K562 (cell line): ENCODE measurements at regions not wholly inside any gene's neighbourhood (a gene's known extent, or its start where the extent isn't known, plus 50 kb on each side); places are given as distances from the start of the nearest gene placed in this dataset.

Experiments
- ATAC-seq: fragments of 200-7000 bp; cut with Tn5 transposase; 3 replicates; pipeline ENCODE4 v1.9.1; 2020; ENCODE audit warnings: moderate library complexity
- BruUV-seq: library from RNA; stranded (reverse); fragments of 400-500 nt; replicated peaks from 2 replicates; lab custom pipeline; 2021; lab: Mats Ljungman, UMichigan
- CTCF ChIA-PET: fragments of 300-600 bp; formaldehyde crosslinking; extraction: SDS; loops from one replicate; lab custom pipeline; 2021; ENCODE audit warnings: low intra/inter-chr PET ratio; lab: Yijun Ruan, JAX
- POLR2A ChIA-PET: fragments of 300-600, 350-650 bp; sonication (Branson Sonifier 250); formaldehyde crosslinking; extraction: SDS; loops from one replicate; lab custom pipeline; 2021; ENCODE audit warnings: antibody characterized with exemption, inconsistent platforms; lab: Yijun Ruan, JAX
- DNase-seq, 4 experiments: peaks; one replicate each; pipeline versions ENCODE4 v3.0.0 to v3.0.0-alpha.2; 2011 to 2018; ENCODE audit warnings: low spot score in 3 of 4, mixed read lengths in 3 of 4; ENCODE audit errors: extremely low read depth in 1 of 4
- FAIRE-seq: peaks from 2 replicates; lab custom pipeline; 2011; peaks lifted over from hg19 to GRCh38; lab: Jason Lieb, UNC
- H2AFZ ChIP-seq: 2 replicates; pipeline ENCODE4 v1.6.0; 2011; ENCODE audit warnings: low read depth, low read length, control low read depth, inconsistent platforms
- H3K27ac ChIP-seq: fragments of 200-600 bp; 3 replicates; pipeline ENCODE4 v1.8.0; 2011; ENCODE audit warnings: low read depth, mild to moderate bottlenecking, control low read depth, inconsistent platforms, low read length, moderate library complexity, mixed read lengths; ENCODE audit errors: extremely low read depth
- H3K27me3 ChIP-seq, 2 experiments: fragments of 300-600 bp in 1 of 2; 2 replicates in 1 of 2; 3 replicates in 1 of 2; pipeline versions ENCODE4 v1.6.0 to v1.8.0; 2011; ENCODE audit warnings: inconsistent platforms in 2 of 2, low read length in 2 of 2, mild to moderate bottlenecking in 1 of 2, mixed read lengths in 1 of 2, moderate library complexity in 1 of 2; ENCODE audit not compliant: control insufficient read depth in 2 of 2, insufficient read depth in 2 of 2
- H3K36me3 ChIP-seq: fragments of 300-600 bp; 3 replicates; pipeline ENCODE4 v1.8.0; 2011; ENCODE audit warnings: mild to moderate bottlenecking, low read length, inconsistent platforms; ENCODE audit not compliant: control insufficient read depth, insufficient read depth
- H3K4me1 ChIP-seq, 2 experiments: fragments of 200-600 bp in 1 of 2; replicated peaks in 1 of 2; 2 replicates in 1 of 2; 3 replicates in 1 of 2; pipeline versions ENCODE4 v1.5.1 to v1.8.0; 2011; ENCODE audit warnings: inconsistent platforms in 2 of 2, low read length in 2 of 2, mild to moderate bottlenecking in 1 of 2, mixed read lengths in 1 of 2, moderate library complexity in 1 of 2; ENCODE audit not compliant: control insufficient read depth in 2 of 2, insufficient read depth in 2 of 2
- H3K4me2 ChIP-seq: 2 replicates; pipeline ENCODE4 v1.6.1; 2011; ENCODE audit warnings: low read length, control low read depth, inconsistent platforms, mixed read lengths; ENCODE audit not compliant: insufficient read depth
- H3K4me3 ChIP-seq: fragments of 200-600 bp; sonication (generic), shearing (Covaris generic); 2 replicates; pipeline ENCODE4 v1.5.1; 2016; ENCODE audit warnings: control low read depth, inconsistent platforms
- H3K79me2 ChIP-seq: fragments of 200-600 bp; 3 replicates; pipeline ENCODE4 v1.8.0; 2011; ENCODE audit warnings: low read length, inconsistent platforms; ENCODE audit not compliant: control insufficient read depth, insufficient read depth
- H3K9ac ChIP-seq, 2 experiments: 2 replicates each; pipeline versions ENCODE4 v1.6.0 to v1.6.1; 2011; ENCODE audit warnings: low read depth in 2 of 2, low read length in 2 of 2, control low read depth in 1 of 2, inconsistent platforms in 1 of 2, mild to moderate bottlenecking in 1 of 2, mixed read lengths in 1 of 2; ENCODE audit not compliant: insufficient read depth in 1 of 2
- H3K9me1 ChIP-seq: one replicate; pipeline ENCODE4 v1.6.0; 2011; ENCODE audit warnings: inconsistent platforms, mild to moderate bottlenecking, low read length, moderate library complexity; ENCODE audit not compliant: control insufficient read depth, insufficient read depth
- H3K9me3 ChIP-seq: replicated peaks from 2 replicates; pipeline ENCODE4 v1.5.1; 2011; ENCODE audit warnings: low read depth, low read length, inconsistent platforms; ENCODE audit not compliant: control insufficient read depth, insufficient read depth
- H4K20me1 ChIP-seq: replicated peaks from 2 replicates; pipeline ENCODE4 v1.6.1; 2011; ENCODE audit warnings: low read length, inconsistent platforms, mixed read lengths; ENCODE audit not compliant: control insufficient read depth, insufficient read depth
- BCL6 ChIP-seq: fragments of 250-450 bp; sonication (Bioruptor Pico); IDR thresholded peaks from 2 replicates; pipeline ENCODE4 v1.4.0; 2020
- CHD1 ChIP-seq: fragments of 200-600 bp; sonication (generic); IDR thresholded peaks from one replicate; pipeline ENCODE4 v1.6.1; 2012; ENCODE audit warnings: mild to moderate bottlenecking, moderate library complexity, low read length, inconsistent platforms
- CTCF ChIP-seq, 3 experiments: IDR thresholded peaks in 2 of 3; conservative IDR thresholded peaks in 1 of 3; 2 replicates each; pipeline ENCODE4 v1.5.1; 2011 to 2012; ENCODE audit warnings: low read length in 3 of 3, mild to moderate bottlenecking in 3 of 3, control low read depth in 2 of 3, improper control_type of control experiment in 1 of 3, inconsistent platforms in 1 of 3, low read depth in 1 of 3, mixed read lengths in 1 of 3, moderate library complexity in 1 of 3; ENCODE audit not compliant: insufficient read depth in 2 of 3
- DMBX1 ChIP-seq: fragments of 250-450 bp; sonication (Bioruptor Pico); IDR thresholded peaks from 2 replicates; pipeline ENCODE4 v1.8.0; 2022; ENCODE audit warnings: inconsistent platforms, mild to moderate bottlenecking, moderate library complexity, borderline replicate concordance
- FOXJ3 ChIP-seq: sonication (generic); formaldehyde crosslinking; IDR thresholded peaks from 2 replicates; pipeline ENCODE4 v1.4.0; 2020; ENCODE audit warnings: mild to moderate bottlenecking, missing genetic modification reagents
- HES1 ChIP-seq: fragments of 450-650 bp; IDR thresholded peaks from 2 replicates; pipeline ENCODE4 v1.6.1; 2016; ENCODE audit warnings: low read depth, mild to moderate bottlenecking, moderate library complexity
- POLR3G ChIP-seq: IDR thresholded peaks from 2 replicates; pipeline ENCODE4 v1.6.1; 2011; ENCODE audit not compliant: insufficient read length, insufficient replicate concordance; ENCODE audit errors: extremely low read depth
- PTBP1 ChIP-seq: fragments of 200-400 bp; formaldehyde crosslinking; IDR thresholded peaks from 2 replicates; pipeline ENCODE4 v1.6.1; 2017; ENCODE audit warnings: low read depth, low read length
- RBM15 ChIP-seq: fragments of 200-400 bp; formaldehyde crosslinking; IDR thresholded peaks from 2 replicates; pipeline ENCODE4 v1.6.1; 2018; ENCODE audit warnings: mild to moderate bottlenecking, low read length, moderate library complexity; ENCODE audit not compliant: insufficient read depth
- RBM22 ChIP-seq: fragments of 200-400 bp; formaldehyde crosslinking; IDR thresholded peaks from 2 replicates; pipeline ENCODE4 v1.6.1; 2018; ENCODE audit warnings: low read length, low read depth; ENCODE audit not compliant: poor library complexity, severe bottlenecking
- RBM39 ChIP-seq: fragments of 200-400 bp; formaldehyde crosslinking; optimal IDR thresholded peaks from 2 replicates; pipeline ENCODE3; 2018; ENCODE audit warnings: low read depth, low read length
- SRSF3 ChIP-seq: fragments of 200-400 bp; formaldehyde crosslinking; IDR thresholded peaks from 2 replicates; pipeline ENCODE4 v1.6.1; 2016; ENCODE audit warnings: mild to moderate bottlenecking, low read length, moderate library complexity; ENCODE audit not compliant: insufficient read depth
- ZNF175 ChIP-seq: fragments of 200-800 bp; sonication (Bioruptor generic); IDR thresholded peaks from 2 replicates; pipeline ENCODE4 v1.6.1; 2016; ENCODE audit warnings: low read depth, mild to moderate bottlenecking, missing genetic modification characterization, missing compliant biosample characterization
- ZNF217 ChIP-seq: sonication (generic); formaldehyde crosslinking; IDR thresholded peaks from 2 replicates; pipeline ENCODE4 v1.8.0; 2022; ENCODE audit warnings: mild to moderate bottlenecking, missing genetic modification reagents
- ZNF609 ChIP-seq: sonication (generic); formaldehyde crosslinking; IDR thresholded peaks from 2 replicates; pipeline ENCODE4 v1.8.1; 2023; ENCODE audit warnings: missing genetic modification reagents, mild to moderate bottlenecking, borderline replicate concordance
- WGBS: fragments of 100-300 bp; shearing (Covaris generic); methylation state at CpG from one replicate; pipeline ENCODE4 v1.1.6; 2016; ENCODE audit warnings: low coverage, mixed read lengths; ENCODE audit not compliant: insufficient coverage; ENCODE audit errors: missing lambda C conversion rate; 5-methylcytosine and 5-hydroxymethylcytosine counted together
- in situ Hi-C: fragments of 300-500 bp; cut with MboI; formaldehyde crosslinking; loops from 4 replicates; pipeline ENCODE4 v1.15.0; 2018; ENCODE audit warnings: inconsistent platforms, mixed read lengths
- intact Hi-C: fragments of 100-400 bp; cut with micrococcal nuclease; formaldehyde crosslinking; loops from 2 replicates; pipeline ENCODE4 v1.14.2; 2022

- no TSS peak for BruUV-seq
- ATAC-seq, result no peak
- no peak overlapping the region for H3K9ac ChIP-seq
- H3K4me2 ChIP-seq, result no peak overlapping the region
- H3K79me2 ChIP-seq, result no peaks in the 10 kb centered on the region
- no peaks in the 10 kb centered on the region for H3K4me1 ChIP-seq
- no peak for DNase-seq
- intact Hi-C loops, result no loop called here
- no peak for FAIRE-seq
- 1% methylated on average over 4 of the region's 4 CpGs for WGBS
- H4K20me1 ChIP-seq, result no peaks in the 10 kb centered on the region
- CTCF ChIA-PET, result no interaction called here
- H3K9me1 ChIP-seq, result no peaks in the 10 kb centered on the region
- H3K9me3 ChIP-seq, result no peaks in the 10 kb centered on the region
- H3K27me3 ChIP-seq, result no peaks in the 10 kb centered on the region
- POLR2A ChIA-PET, result no interaction called here
- no peak for TF ChIP-seq HES1
- no peak for TF ChIP-seq ZNF609 (CRISPR knock-in tag)
- TF ChIP-seq CTCF (IDR thresholded peaks at IDR 0.05 in 2 of 3, conservative IDR thresholded peaks at IDR 0.05 in 1 of 3; ENCODE audit: insufficient read depth in 2 of 3, low read depth in 1 of 3, low read length in 3 of 3), result no peak
- no peak for TF ChIP-seq RBM39
- TF ChIP-seq ZNF217, result no peak
- no peak for TF ChIP-seq FOXJ3
- no peak for TF ChIP-seq RBM15
- no peak for TF ChIP-seq POLR3G
- TF ChIP-seq ZNF175 (CRISPR knock-in tag), result no peak
- TF ChIP-seq RBM22, result no peak
- TF ChIP-seq BCL6, result no peak
- no peak for TF ChIP-seq SRSF3
- no peak for TF ChIP-seq PTBP1
- no peak for TF ChIP-seq DMBX1 (CRISPR knock-in tag)
- TF ChIP-seq CHD1, result no peak
- in situ Hi-C loops, result no loop called here
- no peak overlapping the region for H3K27ac ChIP-seq
- H3K4me3 ChIP-seq, result no peak overlapping the region
- H3K36me3 ChIP-seq, result no peaks in the 10 kb centered on the region
- H2AFZ ChIP-seq, result no peak overlapping the region
Observed at GRCh38 chr5:97543166-97543565, 360.1 kb upstream of the RIOK2 start.
